K562 (cell line): ENCODE measurements at regions not wholly inside any gene's neighbourhood (a gene's known extent, or its start where the extent isn't known, plus 50 kb on each side); places are given as distances from the start of the nearest gene placed in this dataset.

Source experiments
- SIN3A ChIP-seq, 2 experiments: fragments of 150-350 bp in 1 of 2; IDR thresholded peaks; 2 replicates each; pipeline ENCODE4 v1.6.1; 2011 to 2016; ENCODE audit warnings: borderline replicate concordance in 2 of 2, low read depth in 2 of 2, low read length in 2 of 2, mild to moderate bottlenecking in 2 of 2, moderate library complexity in 2 of 2; ENCODE audit not compliant: control insufficient read depth in 1 of 2
- ZBED1 ChIP-seq: IDR thresholded peaks from 2 replicates; pipeline ENCODE4 v1.6.1; 2014

GRCh38 chr1:69139007-69139406 lies 428.7 kb upstream of the LRRC7 start:
- no peak for TF ChIP-seq ZBED1
- no peak for TF ChIP-seq SIN3A (IDR thresholded peaks at IDR 0.05; ENCODE audit: borderline replicate concordance in 2 of 2, control insufficient read depth in 1 of 2, low read depth in 2 of 2, low read length in 2 of 2)
